H1 (cell line): ENCODE measurements at regions not wholly inside any gene's neighbourhood (a gene's known extent, or its start where the extent isn't known, plus 50 kb on each side); places are given as distances from the start of the nearest gene placed in this dataset.
A peak's percentile ranks its signal among the peaks of the same experiment; 100 is the strongest.

Source experiments
- CTCF ChIA-PET: fragments of 300-600 bp; sonication (Branson Sonifier 250); formaldehyde crosslinking; loops from one replicate; lab custom pipeline; 2021; ENCODE audit not compliant: partially characterized antibody; lab: Charles Lee
- POLR2A ChIA-PET: fragments of 300-600 bp; sonication (Branson Sonifier 250); formaldehyde crosslinking; loops from one replicate; lab custom pipeline; 2021; ENCODE audit warnings: inconsistent platforms; ENCODE audit not compliant: partially characterized antibody; lab: Charles Lee
- DNase-seq, 2 experiments: peaks; one replicate each; pipeline versions ENCODE4 v3.0.0 to v3.0.0-alpha.2; 2010 to 2022; ENCODE audit warnings: low spot score in 2 of 2, low read depth in 1 of 2, mixed read lengths in 1 of 2
- FAIRE-seq: peaks from 2 replicates; lab custom pipeline; 2011; peaks lifted over from hg19 to GRCh38; lab: Jason Lieb, UNC
- H2AFZ ChIP-seq: 2 replicates; pipeline ENCODE4 v1.8.1; 2012; ENCODE audit warnings: low read length, inconsistent platforms
- H2AK5ac ChIP-seq: 2 replicates; pipeline ENCODE4 v1.6.1; 2013; ENCODE audit warnings: low read depth, low read length
- H2BK120ac ChIP-seq: replicated peaks from 2 replicates; pipeline ENCODE3; 2013; ENCODE audit warnings: low read depth, low read length, inconsistent platforms
- H2BK12ac ChIP-seq: 2 replicates; pipeline ENCODE4 v1.6.1; 2013; ENCODE audit warnings: low read depth, low read length
- H2BK15ac ChIP-seq: 2 replicates; pipeline ENCODE4 v1.6.1; 2013; ENCODE audit warnings: low read length
- H2BK20ac ChIP-seq: 2 replicates; pipeline ENCODE4 v1.6.1; 2013; ENCODE audit warnings: low read length
- H2BK5ac ChIP-seq: 2 replicates; pipeline ENCODE4 v1.6.1; 2013; ENCODE audit warnings: low read depth, low read length
- H3K14ac ChIP-seq: 2 replicates; pipeline ENCODE4 v1.6.1; 2013; ENCODE audit warnings: inconsistent platforms; ENCODE audit not compliant: insufficient read length
- H3K18ac ChIP-seq: 2 replicates; pipeline ENCODE4 v1.6.1; 2013; ENCODE audit warnings: low read length; ENCODE audit errors: extremely low read depth
- H3K23ac ChIP-seq: 2 replicates; pipeline ENCODE4 v1.6.1; 2013; ENCODE audit warnings: inconsistent platforms; ENCODE audit not compliant: insufficient read length
- H3K23me2 ChIP-seq: 2 replicates; pipeline ENCODE4 v1.6.1; 2013; ENCODE audit warnings: low read depth, low read length
- H3K27ac ChIP-seq: 2 replicates; pipeline ENCODE4 v1.6.1; 2011; ENCODE audit warnings: low read depth, low read length, inconsistent platforms
- H3K27me3 ChIP-seq, 4 experiments: replicated peaks in 1 of 4; 1 replicate in 1 of 4; 2 replicates in 3 of 4; pipeline versions ENCODE4 v1.6.1 to v1.8.1; 2011 to 2013; ENCODE audit warnings: low read length in 3 of 4, mild to moderate bottlenecking in 3 of 4, inconsistent platforms in 2 of 4, mixed read lengths in 2 of 4, moderate library complexity in 1 of 4; ENCODE audit not compliant: control insufficient read depth in 3 of 4, insufficient read depth in 3 of 4; ENCODE audit errors: extremely low read depth in 1 of 4
- H3K36me3 ChIP-seq, 4 experiments: 2 replicates each; pipeline versions ENCODE4 v1.6.1 to v1.8.1; 2011 to 2013; ENCODE audit warnings: mild to moderate bottlenecking in 4 of 4, low read length in 3 of 4, moderate library complexity in 2 of 4, control low read depth in 1 of 4, inconsistent platforms in 1 of 4; ENCODE audit not compliant: insufficient read depth in 4 of 4, control insufficient read depth in 2 of 4
- H3K4ac ChIP-seq: replicated peaks from 2 replicates; pipeline ENCODE3; 2013; ENCODE audit warnings: low read length, low read depth, mixed read lengths, inconsistent platforms; ENCODE audit not compliant: insufficient read length
- H3K4me1 ChIP-seq, 4 experiments: replicated peaks in 1 of 4; 1 replicate in 1 of 4; 2 replicates in 3 of 4; pipeline versions ENCODE4 v1.6.1 to v1.8.1; 2011 to 2013; ENCODE audit warnings: low read length in 3 of 4, inconsistent platforms in 2 of 4, mixed read lengths in 1 of 4; ENCODE audit not compliant: insufficient read depth in 4 of 4, control insufficient read depth in 3 of 4
- H3K4me2 ChIP-seq, 2 experiments: 2 replicates each; pipeline versions ENCODE4 v1.6.1 to v1.8.1; 2011 to 2013; ENCODE audit warnings: low read depth in 2 of 2, low read length in 2 of 2, control low read depth in 1 of 2, inconsistent platforms in 1 of 2, mild to moderate bottlenecking in 1 of 2; ENCODE audit not compliant: insufficient read depth in 1 of 2
- H3K4me3 ChIP-seq, 4 experiments: fragments of 200-600, 300-600 bp in 1 of 4; sonication (generic), shearing (Covaris generic), sonication (Bioruptor Twin) in 1 of 4; 2 replicates each; pipeline versions ENCODE4 v1.5.1 to v1.8.1; 2011 to 2016; ENCODE audit warnings: low read length in 4 of 4, low read depth in 3 of 4, control low read depth in 2 of 4, inconsistent platforms in 2 of 4, mild to moderate bottlenecking in 2 of 4, mixed read lengths in 1 of 4, moderate library complexity in 1 of 4; ENCODE audit not compliant: insufficient read depth in 2 of 4; ENCODE audit errors: extremely low read depth in 1 of 4
- H3K56ac ChIP-seq: replicated peaks from 2 replicates; pipeline ENCODE3; 2013; ENCODE audit warnings: low read depth, mild to moderate bottlenecking, mixed read lengths, low read length, inconsistent platforms; ENCODE audit not compliant: insufficient read length
- H3K79me1 ChIP-seq: 2 replicates; pipeline ENCODE4 v1.6.1; 2013; ENCODE audit warnings: low read depth, low read length, control low read depth
- H3K79me2 ChIP-seq, 2 experiments: 2 replicates each; pipeline versions ENCODE4 v1.6.1 to v1.8.1; 2012 to 2013; ENCODE audit warnings: low read length in 2 of 2, mild to moderate bottlenecking in 2 of 2, inconsistent platforms in 1 of 2; ENCODE audit not compliant: insufficient read depth in 2 of 2, control insufficient read depth in 1 of 2
- H3K9ac ChIP-seq, 4 experiments: replicated peaks in 1 of 4; 1 replicate in 1 of 4; 2 replicates in 3 of 4; pipeline versions ENCODE4 v1.6.1 to v1.8.1; 2011 to 2013; ENCODE audit warnings: low read depth in 3 of 4, low read length in 3 of 4, control low read depth in 2 of 4, mild to moderate bottlenecking in 2 of 4, moderate library complexity in 2 of 4, inconsistent platforms in 1 of 4; ENCODE audit errors: extremely low read depth in 1 of 4
- H3K9me3 ChIP-seq, 2 experiments: 2 replicates each; pipeline versions ENCODE4 v1.6.1 to v1.8.1; 2012 to 2013; ENCODE audit warnings: mild to moderate bottlenecking in 2 of 2, moderate library complexity in 2 of 2, control low read depth in 1 of 2, inconsistent platforms in 1 of 2, low read depth in 1 of 2, low read length in 1 of 2, mixed read lengths in 1 of 2; ENCODE audit not compliant: insufficient read depth in 2 of 2
- H4K20me1 ChIP-seq, 2 experiments: replicated peaks in 1 of 2; 2 replicates each; pipeline versions ENCODE3 to v1.8.1; 2011 to 2013; ENCODE audit warnings: inconsistent platforms in 2 of 2, low read length in 2 of 2, mild to moderate bottlenecking in 1 of 2; ENCODE audit not compliant: insufficient read depth in 2 of 2, control insufficient read depth in 1 of 2
- H4K5ac ChIP-seq: 2 replicates; pipeline ENCODE4 v1.6.1; 2013; ENCODE audit warnings: low read length, low read depth, mixed read lengths, inconsistent platforms; ENCODE audit not compliant: insufficient read length
- H4K8ac ChIP-seq: 2 replicates; pipeline ENCODE4 v1.8.0; 2013; ENCODE audit warnings: mild to moderate bottlenecking, moderate library complexity, low read length, inconsistent platforms; ENCODE audit not compliant: insufficient read depth; ENCODE audit errors: extremely low read depth
- H4K91ac ChIP-seq: replicated peaks from 2 replicates; pipeline ENCODE3; 2013; ENCODE audit warnings: low read length, mixed read lengths, inconsistent platforms; ENCODE audit not compliant: insufficient read length
- CEBPB ChIP-seq: IDR thresholded peaks from 2 replicates; pipeline ENCODE4 v1.6.1; 2012; ENCODE audit warnings: low read depth, low read length
- SIN3A ChIP-seq, 2 experiments: IDR thresholded peaks in 1 of 2; conservative IDR thresholded peaks in 1 of 2; 2 replicates each; pipeline ENCODE4 v1.6.1; 2011 to 2012; ENCODE audit warnings: low read length in 2 of 2, improper control_type of control experiment in 1 of 2, low read depth in 1 of 2, mild to moderate bottlenecking in 1 of 2
- WGBS, 2 experiments: shearing (Covaris generic) in 1 of 2; methylation state at CpG; one replicate each; pipeline versions ENCODE4 v1.1.6 to v1.1.7; 2013 to 2015; ENCODE audit warnings: low lambda C conversion rate in 2 of 2, mixed read lengths in 2 of 2, inconsistent platforms in 1 of 2, low coverage in 1 of 2, missing lambda C conversion rate in 1 of 2; ENCODE audit not compliant: insufficient replicate concordance in 2 of 2, insufficient coverage in 1 of 2, insufficient read length in 1 of 2; ENCODE audit errors: extremely low coverage in 1 of 2, missing lambda C conversion rate in 1 of 2; 5-methylcytosine and 5-hydroxymethylcytosine counted together

GRCh38 chr13:24097064-24097463 lies 63.5 kb upstream of the SPATA13 start:
- WGBS, 2 experiments = 85% methylated on average over 4 of the region's 4 CpGs; no CpG with 5 or more reads in 1 of the 2 experiments
- ChIA-PET CTCF (interaction anchor here (1.6 to 1.7 kb wide), 2 partner anchors 44 to 132 kb away, joined by 4 read pairs; no protein-coding TSS in a partner anchor), POLR2A (no interaction called here)
- no peak overlapping the region for H3K23ac ChIP-seq
- H2AFZ ChIP-seq = peak overlapping the region; percentile 45; the same call in 1 of the 2 replicates
- no peak overlapping the region for H3K4me3 ChIP-seq
- no peak overlapping the region for H4K5ac ChIP-seq
- no peak overlapping the region for H2BK20ac ChIP-seq
- H3K14ac ChIP-seq = no peak overlapping the region
- H3K27ac ChIP-seq = no peak overlapping the region
- H2BK120ac ChIP-seq = no peak overlapping the region
- no peak overlapping the region for H4K91ac ChIP-seq
- H2BK15ac ChIP-seq = no peak overlapping the region
- no peak overlapping the region for H4K8ac ChIP-seq
- H3K9ac ChIP-seq = no peak overlapping the region
- H3K23me2 ChIP-seq = no peaks in the 10 kb centered on the region
- no peak overlapping the region for H2BK12ac ChIP-seq
- TF ChIP-seq CEBPB = peak; percentile 53; the same call in 1 of the 2 replicates
- no peak for TF ChIP-seq SIN3A (conservative IDR thresholded peaks at IDR 0.05 in 1 of 2, IDR thresholded peaks at IDR 0.05 in 1 of 2; ENCODE audit: low read depth in 1 of 2, low read length in 2 of 2)
- no peaks in the 10 kb centered on the region for H4K20me1 ChIP-seq
- no peak overlapping the region for H2AK5ac ChIP-seq
- H3K36me3 ChIP-seq = no peaks in the 10 kb centered on the region
- H3K9me3 ChIP-seq = no peaks in the 10 kb centered on the region
- H3K4me1 ChIP-seq = peaks cover 0 to 3% (median 1%) of the 10 kb centered on the region in 4 experiments; a peak in 2 of 7 replicates
- no peak overlapping the region for H3K4me2 ChIP-seq
- H3K27me3 ChIP-seq = no peaks in the 10 kb centered on the region
- H2BK5ac ChIP-seq = no peak overlapping the region
- DNase-seq (no peak), FAIRE-seq (no peak)
- no peak overlapping the region for H3K56ac ChIP-seq
- no peaks in the 10 kb centered on the region for H3K79me1 ChIP-seq
- H3K18ac ChIP-seq = no peak overlapping the region
- no peak overlapping the region for H3K4ac ChIP-seq
- H3K79me2 ChIP-seq = no peaks in the 10 kb centered on the region
